Suprapubic skin (tissue), 4 donors: ENCODE measurements at regions not wholly inside any gene's neighbourhood (a gene's known extent, or its start where the extent isn't known, plus 50 kb on each side); places are given as distances from the start of the nearest gene placed in this dataset.

Experiments
- DNase-seq, 2 donors: peaks; one replicate each; pipeline ENCODE4 v3.0.0-alpha.2; 2019; ENCODE audit warnings: low spot score in 2 of 2
- H3K27ac ChIP-seq: fragments of 200-600 bp; sonication (generic); one replicate; pipeline ENCODE4 v1.5.1; 2019
- H3K27me3 ChIP-seq: fragments of 200-600 bp; sonication (generic); one replicate; pipeline ENCODE4 v1.5.1; 2019
- H3K36me3 ChIP-seq: fragments of 200-600 bp; sonication (generic); one replicate; pipeline ENCODE4 v1.5.1; 2019
- H3K4me1 ChIP-seq: fragments of 200-600 bp; sonication (generic); one replicate; pipeline ENCODE4 v1.5.1; 2019
- H3K4me3 ChIP-seq: fragments of 200-600 bp; sonication (generic); one replicate; pipeline ENCODE4 v1.5.1; 2019; ENCODE audit warnings: mild to moderate bottlenecking
- H3K9me3 ChIP-seq: fragments of 200-600 bp; sonication (generic); one replicate; pipeline ENCODE4 v1.5.1; 2019
- EP300 ChIP-seq: sonication (generic); formaldehyde crosslinking; IDR thresholded peaks from one replicate; pipeline ENCODE4 v1.6.1; 2017; ENCODE audit warnings: antibody characterized with exemption
- POLR2A ChIP-seq, 2 donors: fragments of 450-650 bp; IDR thresholded peaks; one replicate each; pipeline ENCODE4 v1.6.1; 2017; ENCODE audit warnings: antibody characterized with exemption in 2 of 2, mild to moderate bottlenecking in 2 of 2, moderate library complexity in 2 of 2
- POLR2AphosphoS5 ChIP-seq, 3 donors: sonication (generic); formaldehyde crosslinking; IDR thresholded peaks; one replicate each; pipeline ENCODE4 v1.6.1; 2017; ENCODE audit warnings: antibody characterized with exemption in 3 of 3
- WGBS: methylation state at CpG from one replicate; pipeline ENCODE4 v1.1.5; 2018; 5-methylcytosine and 5-hydroxymethylcytosine counted together
- TF ChIP-seq, protein P1 (sequence below), 2 donors: fragments of 200-600 bp in 1 of 2; fragments of 450-650 bp in 1 of 2; sonication (generic) in 1 of 2; IDR thresholded peaks; one replicate each; pipeline ENCODE4 v1.5.1; 2016 to 2019; ENCODE audit warnings: antibody characterized with exemption in 2 of 2, mild to moderate bottlenecking in 1 of 2, moderate library complexity in 1 of 2

GRCh38 chr16:50461400-50461760 lies 86.8 kb upstream of the NKD1 start:
- H3K27ac ChIP-seq = no peak overlapping the region
- TF ChIP-seq, protein P1, sequence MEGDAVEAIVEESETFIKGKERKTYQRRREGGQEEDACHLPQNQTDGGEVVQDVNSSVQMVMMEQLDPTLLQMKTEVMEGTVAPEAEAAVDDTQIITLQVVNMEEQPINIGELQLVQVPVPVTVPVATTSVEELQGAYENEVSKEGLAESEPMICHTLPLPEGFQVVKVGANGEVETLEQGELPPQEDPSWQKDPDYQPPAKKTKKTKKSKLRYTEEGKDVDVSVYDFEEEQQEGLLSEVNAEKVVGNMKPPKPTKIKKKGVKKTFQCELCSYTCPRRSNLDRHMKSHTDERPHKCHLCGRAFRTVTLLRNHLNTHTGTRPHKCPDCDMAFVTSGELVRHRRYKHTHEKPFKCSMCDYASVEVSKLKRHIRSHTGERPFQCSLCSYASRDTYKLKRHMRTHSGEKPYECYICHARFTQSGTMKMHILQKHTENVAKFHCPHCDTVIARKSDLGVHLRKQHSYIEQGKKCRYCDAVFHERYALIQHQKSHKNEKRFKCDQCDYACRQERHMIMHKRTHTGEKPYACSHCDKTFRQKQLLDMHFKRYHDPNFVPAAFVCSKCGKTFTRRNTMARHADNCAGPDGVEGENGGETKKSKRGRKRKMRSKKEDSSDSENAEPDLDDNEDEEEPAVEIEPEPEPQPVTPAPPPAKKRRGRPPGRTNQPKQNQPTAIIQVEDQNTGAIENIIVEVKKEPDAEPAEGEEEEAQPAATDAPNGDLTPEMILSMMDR (IDR thresholded peaks at IDR 0.05) = no peak
- TF ChIP-seq POLR2AphosphoS5 (IDR thresholded peaks at IDR 0.05) (no peak), POLR2A (IDR thresholded peaks at IDR 0.05) (no peak), EP300 (no peak)
- no peaks in the 10 kb centered on the region for H3K9me3 ChIP-seq
- peaks cover 19% of the 10 kb centered on the region for H3K27me3 ChIP-seq
- H3K4me1 ChIP-seq = no peaks in the 10 kb centered on the region
- no peak overlapping the region for H3K4me3 ChIP-seq
- H3K36me3 ChIP-seq = no peaks in the 10 kb centered on the region
- no peak for DNase-seq
- WGBS = 79% methylated on average over 4 of the region's 4 CpGs

GRCh38 chr16:50460538-50461399 lies 87.4 kb upstream of the NKD1 start:
- TF ChIP-seq, protein P1 (IDR thresholded peaks at IDR 0.05) = no peak
- TF ChIP-seq POLR2A (IDR thresholded peaks at IDR 0.05) = no peak
- H3K27ac ChIP-seq = no peak overlapping the region
- peak; percentile 25 to 49 for DNase-seq
- H3K9me3 ChIP-seq = no peaks in the 10 kb centered on the region
- WGBS = 86% methylated on average over 16 of the region's 16 CpGs
- no peak overlapping the region for H3K4me3 ChIP-seq
- H3K27me3 ChIP-seq = peaks cover 19% of the 10 kb centered on the region
- H3K36me3 ChIP-seq = no peaks in the 10 kb centered on the region
- no peaks in the 10 kb centered on the region for H3K4me1 ChIP-seq

GRCh38 chr16:50459496-50460080 lies 88.6 kb upstream of the NKD1 start:
- Histone ChIP-seq H3K4me3 (no peak overlapping the region), H3K27me3 (peaks cover 22% of the 10 kb centered on the region), H3K36me3 (no peaks in the 10 kb centered on the region), H3K4me1 (no peaks in the 10 kb centered on the region), H3K9me3 (no peaks in the 10 kb centered on the region), H3K27ac (no peak overlapping the region)
- DNase-seq = peak in 1 of 2 donors; percentile 20
- TF ChIP-seq EP300 = no peak
- no peak for TF ChIP-seq POLR2A (IDR thresholded peaks at IDR 0.05)
- TF ChIP-seq, protein P1 (IDR thresholded peaks at IDR 0.05) = no peak
- 52% methylated on average over 13 of the region's 13 CpGs for WGBS

DNA sequence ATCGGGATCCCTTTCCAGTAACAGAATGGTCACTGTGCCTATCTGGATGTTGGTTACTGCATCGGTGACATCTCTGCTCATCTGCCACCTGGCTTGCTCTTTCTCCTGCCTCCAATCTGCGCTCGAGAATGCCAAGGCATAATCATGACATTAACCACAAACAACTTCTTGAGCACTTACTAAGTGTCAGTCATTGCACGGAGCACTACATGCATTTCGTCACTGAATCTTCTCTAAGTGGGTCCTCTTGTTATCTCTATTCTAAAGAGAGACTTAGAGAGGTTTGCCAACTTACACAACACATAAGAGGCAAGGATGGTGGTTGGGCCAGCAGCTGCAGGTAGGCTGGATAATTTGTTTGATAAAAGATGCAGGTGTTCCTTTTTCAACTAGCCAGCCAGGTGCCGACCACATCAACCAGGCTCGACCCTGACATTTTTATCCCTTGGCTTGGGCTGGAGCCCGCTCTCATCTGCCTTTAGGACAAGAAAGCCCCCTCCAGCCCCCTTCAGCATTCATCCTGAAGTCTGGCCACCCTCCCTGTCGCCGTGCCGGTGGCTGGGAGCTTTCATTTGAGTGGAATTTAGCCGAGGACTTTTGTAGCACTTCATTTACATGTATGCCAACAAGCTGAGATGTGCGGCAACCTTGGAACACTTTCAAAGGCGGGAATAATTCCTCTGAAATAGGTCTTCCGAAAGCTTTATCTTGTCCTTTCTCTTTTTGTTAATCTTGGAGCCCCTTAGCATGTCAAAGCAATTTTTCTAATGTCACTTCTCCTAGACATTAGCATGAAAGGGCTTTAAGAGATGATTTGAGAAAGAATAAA lies 89.3 kb upstream of the NKD1 start:
- TF ChIP-seq EP300 (no peak), POLR2A (IDR thresholded peaks at IDR 0.05) (no peak), POLR2AphosphoS5 (IDR thresholded peaks at IDR 0.05) (no peak)
- TF ChIP-seq, protein P1 (IDR thresholded peaks at IDR 0.05) = no peak
- DNase-seq = peak; percentile 29 to 62
- Histone ChIP-seq H3K4me3 (no peak overlapping the region), H3K27me3 (peaks cover 22% of the 10 kb centered on the region), H3K9me3 (no peaks in the 10 kb centered on the region), H3K4me1 (no peaks in the 10 kb centered on the region), H3K36me3 (no peaks in the 10 kb centered on the region), H3K27ac (no peak overlapping the region)
- WGBS = 55% methylated on average over 15 of the region's 16 CpGs
